Mesenchymal stem cell (in vitro differentiated cells and primary cell): ENCODE measurements at regions not wholly inside any gene's neighbourhood (a gene's known extent, or its start where the extent isn't known, plus 50 kb on each side); places are given as distances from the start of the nearest gene placed in this dataset.

Experiments used
- DNase-seq: peaks from one replicate; pipeline ENCODE4 v3.0.0-alpha.2; 2013
- H2AFZ ChIP-seq: one replicate; pipeline ENCODE4 v1.6.1; 2013; ENCODE audit warnings: low read depth, mild to moderate bottlenecking, control low read depth, inconsistent platforms, low read length, moderate library complexity
- H2AK5ac ChIP-seq: 2 replicates; pipeline ENCODE4 v1.6.1; 2013; ENCODE audit warnings: low read length, moderate library complexity, mild to moderate bottlenecking, inconsistent platforms; ENCODE audit not compliant: severe bottlenecking
- H2BK120ac ChIP-seq: one replicate; pipeline ENCODE4 v1.6.1; 2013; ENCODE audit warnings: low read depth, mild to moderate bottlenecking, inconsistent platforms, low read length, moderate library complexity
- H2BK12ac ChIP-seq, 2 experiments: one replicate each; pipeline ENCODE4 v1.6.1; 2013; ENCODE audit warnings: inconsistent platforms in 2 of 2, low read length in 2 of 2, mild to moderate bottlenecking in 2 of 2, moderate library complexity in 2 of 2, control low read depth in 1 of 2
- H2BK15ac ChIP-seq: one replicate; pipeline ENCODE4 v1.6.1; 2013; ENCODE audit warnings: mild to moderate bottlenecking, low read depth, inconsistent platforms; ENCODE audit not compliant: poor library complexity, severe bottlenecking
- H2BK5ac ChIP-seq: 2 replicates; pipeline ENCODE4 v1.6.1; 2013; ENCODE audit warnings: low read depth, mild to moderate bottlenecking, low read length, control low read depth, inconsistent platforms; ENCODE audit not compliant: poor library complexity, severe bottlenecking
- H3K14ac ChIP-seq, 2 experiments: one replicate each; pipeline ENCODE4 v1.6.1; 2013; ENCODE audit warnings: inconsistent platforms in 2 of 2, low read length in 2 of 2, control low read depth in 1 of 2, mild to moderate bottlenecking in 1 of 2, moderate library complexity in 1 of 2
- H3K18ac ChIP-seq, 2 experiments: one replicate each; pipeline ENCODE4 v1.6.1; 2013; ENCODE audit warnings: inconsistent platforms in 2 of 2, low read length in 2 of 2, control low read depth in 1 of 2, low read depth in 1 of 2, mild to moderate bottlenecking in 1 of 2
- H3K23ac ChIP-seq, 2 experiments: one replicate each; pipeline ENCODE4 v1.6.1; 2013; ENCODE audit warnings: inconsistent platforms in 2 of 2, low read length in 2 of 2, mild to moderate bottlenecking in 2 of 2, moderate library complexity in 2 of 2, control low read depth in 1 of 2
- H3K27ac ChIP-seq: 2 replicates; pipeline ENCODE4 v1.5.1; 2013; ENCODE audit warnings: mild to moderate bottlenecking, moderate library complexity, low read length, control low read depth, inconsistent platforms; ENCODE audit not compliant: poor library complexity, severe bottlenecking
- H3K27me3 ChIP-seq, 2 experiments: 2 replicates each; pipeline versions ENCODE4 v1.6.1 to v1.7.0; 2013; ENCODE audit warnings: low read length in 2 of 2, mild to moderate bottlenecking in 2 of 2, moderate library complexity in 2 of 2, control low read depth in 1 of 2, inconsistent platforms in 1 of 2; ENCODE audit not compliant: control insufficient read depth in 1 of 2, insufficient read depth in 1 of 2
- H3K36me3 ChIP-seq, 2 experiments: 2 replicates each; pipeline versions ENCODE4 v1.6.1 to v1.7.0; 2013; ENCODE audit warnings: low read length in 2 of 2, control low read depth in 1 of 2, inconsistent platforms in 1 of 2, low read depth in 1 of 2, mild to moderate bottlenecking in 1 of 2; ENCODE audit not compliant: insufficient read depth in 2 of 2, control insufficient read depth in 1 of 2
- H3K4ac ChIP-seq, 2 experiments: one replicate each; pipeline ENCODE4 v1.6.1; 2013; ENCODE audit warnings: inconsistent platforms in 2 of 2, low read length in 2 of 2, mild to moderate bottlenecking in 2 of 2, moderate library complexity in 2 of 2, control low read depth in 1 of 2, low read depth in 1 of 2
- H3K4me1 ChIP-seq: 2 replicates; pipeline ENCODE4 v1.6.1; 2013; ENCODE audit warnings: low read depth, low read length, control low read depth; ENCODE audit not compliant: control insufficient read depth, insufficient read depth
- H3K4me2 ChIP-seq: 2 replicates; pipeline ENCODE4 v1.6.1; 2013; ENCODE audit warnings: low read length, mild to moderate bottlenecking, inconsistent platforms; ENCODE audit not compliant: poor library complexity, severe bottlenecking
- H3K4me3 ChIP-seq, 2 experiments: 2 replicates each; pipeline versions ENCODE4 v1.5.1 to v1.7.0; 2013; ENCODE audit warnings: low read length in 2 of 2, mild to moderate bottlenecking in 2 of 2, control low read depth in 1 of 2, low read depth in 1 of 2; ENCODE audit not compliant: insufficient read depth in 1 of 2
- H3K79me1 ChIP-seq: replicated peaks from 2 replicates; pipeline ENCODE4 v1.6.1; 2013; ENCODE audit warnings: mild to moderate bottlenecking, control low read depth, low read length, inconsistent platforms; ENCODE audit not compliant: poor library complexity, severe bottlenecking
- H3K9ac ChIP-seq: 2 replicates; pipeline ENCODE4 v1.7.0; 2013; ENCODE audit warnings: mild to moderate bottlenecking, low read length, moderate library complexity
- H3K9me3 ChIP-seq: 2 replicates; pipeline ENCODE4 v1.7.0; 2013; ENCODE audit warnings: mild to moderate bottlenecking, low read length; ENCODE audit not compliant: control insufficient read depth
- H4K8ac ChIP-seq: one replicate; pipeline ENCODE4 v1.6.1; 2013; ENCODE audit warnings: inconsistent platforms, mild to moderate bottlenecking, low read length, moderate library complexity
- H4K91ac ChIP-seq: one replicate; pipeline ENCODE4 v1.6.1; 2013; ENCODE audit warnings: mild to moderate bottlenecking, low read length, inconsistent platforms
- WGBS: methylation state at CpG from one replicate; pipeline ENCODE4 v1.1.7; 2013; ENCODE audit warnings: mixed read lengths; 5-methylcytosine and 5-hydroxymethylcytosine counted together

DNA sequence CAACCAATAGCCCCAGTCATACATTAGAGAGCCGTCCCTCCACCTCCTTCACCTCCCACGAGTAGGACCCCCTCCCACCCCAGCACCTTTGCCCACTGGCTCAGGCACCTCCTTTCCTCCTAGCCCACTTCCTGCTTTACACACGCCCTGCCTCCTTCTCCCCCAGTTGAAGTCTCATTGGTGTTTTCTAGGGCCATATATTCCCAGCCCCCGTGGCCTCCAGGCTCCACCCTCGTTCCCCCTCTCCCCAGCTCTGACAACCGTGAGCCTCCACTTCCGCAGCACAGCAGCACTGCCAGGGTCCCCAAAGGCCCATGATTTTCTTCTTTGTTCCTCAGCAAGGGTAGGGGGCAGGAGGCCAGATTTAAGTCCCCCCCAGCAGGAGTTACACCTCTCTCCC, 340.3 kb upstream of the TNRC6C start:
- Histone ChIP-seq H3K79me1 (no peaks in the 10 kb centered on the region), H2AFZ (no peak overlapping the region), H3K4me2 (no peak overlapping the region), H4K91ac (no peak overlapping the region), H3K9me3 (no peaks in the 10 kb centered on the region), H3K4me3 (no peak overlapping the region), H3K4ac (no peak overlapping the region), H3K14ac (no peak overlapping the region), H3K4me1 (no peaks in the 10 kb centered on the region), H3K18ac (no peak overlapping the region), H3K23ac (no peak overlapping the region), H3K27ac (no peak overlapping the region), H4K8ac (no peak overlapping the region), H2BK5ac (no peak overlapping the region), H2AK5ac (no peak overlapping the region), H3K36me3 (no peaks in the 10 kb centered on the region), H2BK120ac (no peak overlapping the region), H3K9ac (no peak overlapping the region), H3K27me3 (peaks cover 7 to 10% of the 10 kb centered on the region in 2 experiments), H2BK12ac (no peak overlapping the region), H2BK15ac (no peak overlapping the region)
- no peak for DNase-seq
- 84% methylated on average over 7 of the region's 7 CpGs for WGBS

- Histone ChIP-seq H3K9ac (no peak overlapping the region), H3K27ac (no peak overlapping the region), H4K91ac (no peak overlapping the region), H3K79me1 (no peaks in the 10 kb centered on the region), H3K36me3 (no peaks in the 10 kb centered on the region), H3K23ac (no peak overlapping the region), H3K4me2 (no peak overlapping the region), H2BK120ac (no peak overlapping the region), H3K14ac (no peak overlapping the region), H2AFZ (no peak overlapping the region), H3K4me1 (no peaks in the 10 kb centered on the region), H3K18ac (no peak overlapping the region), H2BK12ac (no peak overlapping the region), H3K4ac (no peak overlapping the region), H2BK5ac (no peak overlapping the region), H3K27me3 (peaks cover 5 to 7% of the 10 kb centered on the region in 2 experiments), H2AK5ac (no peak overlapping the region), H3K4me3 (no peak overlapping the region), H2BK15ac (no peak overlapping the region), H3K9me3 (no peaks in the 10 kb centered on the region), H4K8ac (no peak overlapping the region)
- 89% methylated on average over 11 of the region's 11 CpGs for whole genome bisulfite sequencing
- no peak for DNase-seq
These were observed 339.8 kb upstream of the TNRC6C start for GRCh38 chr17:77618731-77619130.

GRCh38 chr17:77619326-77619725, 339.2 kb upstream of the TNRC6C start:
- no peak overlapping the region for H3K4ac ChIP-seq
- no peak overlapping the region for H2AFZ ChIP-seq
- no peaks in the 10 kb centered on the region for H3K36me3 ChIP-seq
- no peak overlapping the region for H3K4me3 ChIP-seq
- H4K91ac ChIP-seq: no peak overlapping the region
- H3K14ac ChIP-seq: no peak overlapping the region
- no peak overlapping the region for H2BK12ac ChIP-seq
- no peak overlapping the region for H2BK120ac ChIP-seq
- no peak overlapping the region for H3K27ac ChIP-seq
- H3K9ac ChIP-seq: no peak overlapping the region
- H3K79me1 ChIP-seq: no peaks in the 10 kb centered on the region
- 83% methylated on average over 4 of the region's 4 CpGs for WGBS
- no peak overlapping the region for H3K4me2 ChIP-seq
- no peaks in the 10 kb centered on the region for H3K9me3 ChIP-seq
- no peak overlapping the region for H4K8ac ChIP-seq
- no peak overlapping the region for H3K23ac ChIP-seq
- no peaks in the 10 kb centered on the region for H3K4me1 ChIP-seq
- no peak overlapping the region for H3K18ac ChIP-seq
- no peak overlapping the region for H2BK15ac ChIP-seq
- no peak overlapping the region for H2AK5ac ChIP-seq
- no peak overlapping the region for H2BK5ac ChIP-seq
- H3K27me3 ChIP-seq: peaks cover 4 to 7% of the 10 kb centered on the region in 2 experiments
- no peak for DNase-seq

- peak; percentile 65 for DNase-seq
- H3K23ac ChIP-seq: no peak overlapping the region
These were observed 338.7 kb upstream of the TNRC6C start for GRCh38 chr17:77619851-77620250.

More at GRCh38 chr17:77619851-77620250, 338.7 kb upstream of the TNRC6C start:
- Histone ChIP-seq H2BK12ac (no peak overlapping the region), H2BK120ac (no peak overlapping the region), H3K9me3 (no peaks in the 10 kb centered on the region), H3K4me1 (no peaks in the 10 kb centered on the region), H3K4ac (no peak overlapping the region), H3K14ac (no peak overlapping the region), H3K79me1 (no peaks in the 10 kb centered on the region), H2BK15ac (no peak overlapping the region), H3K27me3 (peaks cover 4 to 7% of the 10 kb centered on the region in 2 experiments), H2BK5ac (no peak overlapping the region), H3K9ac (no peak overlapping the region), H4K91ac (no peak overlapping the region), H3K36me3 (no peaks in the 10 kb centered on the region), H3K27ac (no peak overlapping the region), H4K8ac (no peak overlapping the region), H2AFZ (no peak overlapping the region), H3K4me2 (no peak overlapping the region), H3K4me3 (no peak overlapping the region), H3K18ac (no peak overlapping the region), H2AK5ac (no peak overlapping the region)
- 58% methylated on average over 2 of the region's 5 CpGs for WGBS
